RWPE2 (cell line): ENCODE measurements at regions not wholly inside any gene's neighbourhood (a gene's known extent, or its start where the extent isn't known, plus 50 kb on each side); places are given as distances from the start of the nearest gene placed in this dataset.

Source experiments
- ATAC-seq: fragments of 200-7000 bp; cut with Tn5 transposase; 3 replicates; pipeline ENCODE4 v1.9.1; 2021; ENCODE audit warnings: low read depth
- DNase-seq: peaks from one replicate; pipeline ENCODE4 v3.0.0-alpha.2; 2020; ENCODE audit warnings: low spot score
- H3K27ac ChIP-seq: fragments of 450-650 bp; 2 replicates; pipeline ENCODE4 v1.5.1; 2017; ENCODE audit warnings: mild to moderate bottlenecking; ENCODE audit not compliant: poor library complexity, severe bottlenecking
- H3K27me3 ChIP-seq: fragments of 250-450 bp; sonication (Bioruptor Pico); 2 replicates; pipeline ENCODE4 v1.5.1; 2021; ENCODE audit warnings: mild to moderate bottlenecking, moderate library complexity; ENCODE audit not compliant: insufficient read depth, poor library complexity, severe bottlenecking
- H3K36me3 ChIP-seq: fragments of 250-450 bp; sonication (Bioruptor Pico); 2 replicates; pipeline ENCODE4 v1.5.1; 2020; ENCODE audit warnings: low read depth, mild to moderate bottlenecking, moderate library complexity
- H3K4me1 ChIP-seq: fragments of 250-450 bp; sonication (Bioruptor Pico); 2 replicates; pipeline ENCODE4 v1.5.1; 2021; ENCODE audit warnings: mild to moderate bottlenecking, moderate library complexity; ENCODE audit not compliant: insufficient read depth, poor library complexity, severe bottlenecking
- H3K4me3 ChIP-seq: fragments of 250-450 bp; sonication (Bioruptor Pico); 2 replicates; pipeline ENCODE4 v1.5.1; 2021; ENCODE audit warnings: mild to moderate bottlenecking, moderate library complexity; ENCODE audit not compliant: severe bottlenecking
- H3K9me3 ChIP-seq: fragments of 250-450 bp; sonication (Bioruptor Pico); 2 replicates; pipeline ENCODE4 v1.5.1; 2021; ENCODE audit warnings: mild to moderate bottlenecking, moderate library complexity; ENCODE audit not compliant: severe bottlenecking
- CTCF ChIP-seq: fragments of 450-650 bp; IDR thresholded peaks from one replicate; pipeline ENCODE4 v1.5.1; 2017; ENCODE audit warnings: mild to moderate bottlenecking, moderate library complexity; ENCODE audit not compliant: poor library complexity, severe bottlenecking

DNA sequence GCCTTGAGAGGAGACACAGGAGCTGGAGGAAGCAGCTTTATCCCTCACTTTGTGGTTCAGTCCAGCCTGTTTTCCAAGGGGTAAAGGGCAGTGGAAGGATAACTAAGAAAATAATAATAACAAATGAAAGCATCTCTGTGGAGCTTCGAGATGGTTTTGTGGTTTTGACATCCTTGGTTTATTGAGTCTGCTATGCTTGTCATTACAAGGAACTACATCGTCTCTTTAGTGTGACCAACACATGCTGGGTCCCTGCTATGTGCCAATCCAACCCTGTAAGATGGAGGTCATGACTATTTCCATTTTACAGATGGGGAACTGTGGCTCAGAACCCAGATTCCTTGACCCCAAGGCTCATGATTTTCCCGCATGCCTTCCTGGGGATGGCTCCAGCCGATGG is 124.8 kb downstream of the MRM1 start:
- DNase-seq (no peak), ATAC-seq (no peak)
- Histone ChIP-seq H3K27me3 (peaks cover 39% of the 10 kb centered on the region), H3K36me3 (no peaks in the 10 kb centered on the region), H3K9me3 (no peaks in the 10 kb centered on the region), H3K4me3 (no peak overlapping the region), H3K4me1 (no peaks in the 10 kb centered on the region), H3K27ac (no peak overlapping the region)
- no peak for TF ChIP-seq CTCF

DNA sequence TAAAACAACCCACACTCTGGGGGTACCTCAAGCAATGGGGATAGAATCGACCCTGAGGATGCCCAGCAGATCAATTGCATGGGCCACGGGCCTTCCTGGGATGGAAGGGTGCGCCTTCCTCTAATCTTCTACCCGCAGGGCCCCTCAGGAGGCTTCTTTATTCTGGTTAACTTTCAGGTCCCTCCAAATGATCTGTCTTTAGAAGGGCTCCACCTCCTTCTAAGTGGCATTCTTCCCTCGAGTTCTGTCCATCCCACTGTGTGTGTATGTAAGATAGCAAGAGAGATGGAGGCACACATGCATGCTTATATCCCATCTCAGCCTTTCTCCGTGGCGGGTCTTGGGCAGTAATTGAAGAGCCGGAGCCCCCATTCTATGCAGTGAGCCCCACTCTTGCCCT is 125.7 kb downstream of the MRM1 start:
- Histone ChIP-seq H3K36me3 (no peaks in the 10 kb centered on the region), H3K4me3 (no peak overlapping the region), H3K4me1 (no peaks in the 10 kb centered on the region), H3K27me3 (peaks cover 47% of the 10 kb centered on the region), H3K9me3 (no peaks in the 10 kb centered on the region), H3K27ac (no peak overlapping the region)
- no peak for DNase-seq
- TF ChIP-seq CTCF: no peak
- no peak for ATAC-seq

DNA sequence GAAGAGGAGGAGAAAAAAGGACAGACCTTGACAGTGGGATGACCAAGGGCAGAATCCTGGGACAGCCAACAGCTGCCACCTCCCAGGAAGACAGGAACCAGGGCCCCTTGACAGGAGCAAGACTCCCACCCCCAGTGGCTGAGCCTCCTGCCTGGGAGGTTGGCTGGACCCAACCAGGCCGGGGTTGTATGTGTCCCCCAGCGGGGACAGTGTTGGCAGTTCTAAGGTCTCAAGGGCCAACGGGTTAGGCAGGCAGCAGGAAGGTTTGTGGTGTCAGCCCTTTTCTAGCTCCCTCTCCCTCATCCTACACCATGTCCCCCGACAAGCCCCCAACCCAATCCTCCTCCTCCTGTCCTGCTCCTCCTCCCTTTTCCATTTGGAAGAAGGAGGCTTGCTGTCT is 126.2 kb downstream of the MRM1 start:
- no peak overlapping the region for H3K27ac ChIP-seq
- H3K36me3 ChIP-seq: no peaks in the 10 kb centered on the region
- H3K9me3 ChIP-seq: no peaks in the 10 kb centered on the region
- no peak overlapping the region for H3K4me3 ChIP-seq
- no peak for ATAC-seq
- no peak for DNase-seq
- no peaks in the 10 kb centered on the region for H3K4me1 ChIP-seq
- TF ChIP-seq CTCF: no peak
- H3K27me3 ChIP-seq: peaks cover 50% of the 10 kb centered on the region

DNA sequence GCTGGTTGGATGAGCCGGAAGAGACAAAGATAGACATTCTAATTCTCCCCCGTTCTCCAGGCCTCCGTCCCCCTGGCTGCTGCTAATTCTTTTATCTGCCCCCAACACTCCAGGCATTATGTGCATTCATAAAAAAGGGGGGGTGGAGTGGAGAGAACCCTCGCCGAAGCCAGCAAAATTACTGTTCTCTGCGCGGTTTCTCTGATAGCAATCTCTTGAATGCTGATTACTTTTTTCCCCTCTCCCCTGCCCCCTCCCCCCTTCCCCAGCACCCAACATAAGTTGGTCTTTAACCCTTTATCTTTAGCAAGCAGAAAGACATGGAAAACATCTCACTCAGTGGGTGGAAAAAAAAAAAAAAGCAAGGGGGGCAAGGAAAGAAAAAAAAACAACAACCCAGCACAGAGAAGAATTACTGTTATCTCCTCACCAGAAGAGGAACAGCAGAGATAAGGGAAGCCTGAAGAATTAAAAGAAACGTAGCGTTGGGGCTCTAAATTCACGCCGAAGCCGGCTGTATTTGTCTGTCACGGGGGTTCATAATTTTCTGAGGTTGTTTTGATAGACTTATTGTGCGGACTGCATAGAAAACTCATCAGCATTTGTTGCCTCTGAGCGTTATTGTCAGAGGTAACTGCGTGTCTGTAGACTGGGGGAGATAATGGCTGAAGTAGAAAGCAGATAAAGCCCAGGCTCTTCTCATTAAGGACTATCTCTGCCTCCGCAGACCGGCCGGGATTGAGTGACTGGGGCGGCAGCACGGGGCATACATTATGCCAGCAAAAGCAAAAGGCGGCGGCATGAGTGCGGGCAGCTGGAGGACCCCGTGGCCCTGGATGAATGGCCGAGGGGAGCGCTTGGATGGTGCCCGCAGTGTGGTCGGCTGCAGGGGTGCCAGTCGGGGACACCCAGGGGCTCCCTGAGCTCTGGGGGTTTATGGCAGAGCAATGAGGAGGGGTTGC is 126.9 kb downstream of the MRM1 start:
- H3K9me3 ChIP-seq: no peaks in the 10 kb centered on the region
- H3K4me1 ChIP-seq: no peaks in the 10 kb centered on the region
- ATAC-seq: no peak
- no peak overlapping the region for H3K4me3 ChIP-seq
- H3K27me3 ChIP-seq: peaks cover 50% of the 10 kb centered on the region
- no peak for TF ChIP-seq CTCF
- DNase-seq: no peak
- H3K27ac ChIP-seq: no peak overlapping the region
- no peaks in the 10 kb centered on the region for H3K36me3 ChIP-seq
